ENCODE measurements at regions not wholly inside any gene's neighbourhood (a gene's known extent, or its start where the extent isn't known, plus 50 kb on each side); places are given as distances from the start of the nearest gene placed in this dataset.

DNA sequence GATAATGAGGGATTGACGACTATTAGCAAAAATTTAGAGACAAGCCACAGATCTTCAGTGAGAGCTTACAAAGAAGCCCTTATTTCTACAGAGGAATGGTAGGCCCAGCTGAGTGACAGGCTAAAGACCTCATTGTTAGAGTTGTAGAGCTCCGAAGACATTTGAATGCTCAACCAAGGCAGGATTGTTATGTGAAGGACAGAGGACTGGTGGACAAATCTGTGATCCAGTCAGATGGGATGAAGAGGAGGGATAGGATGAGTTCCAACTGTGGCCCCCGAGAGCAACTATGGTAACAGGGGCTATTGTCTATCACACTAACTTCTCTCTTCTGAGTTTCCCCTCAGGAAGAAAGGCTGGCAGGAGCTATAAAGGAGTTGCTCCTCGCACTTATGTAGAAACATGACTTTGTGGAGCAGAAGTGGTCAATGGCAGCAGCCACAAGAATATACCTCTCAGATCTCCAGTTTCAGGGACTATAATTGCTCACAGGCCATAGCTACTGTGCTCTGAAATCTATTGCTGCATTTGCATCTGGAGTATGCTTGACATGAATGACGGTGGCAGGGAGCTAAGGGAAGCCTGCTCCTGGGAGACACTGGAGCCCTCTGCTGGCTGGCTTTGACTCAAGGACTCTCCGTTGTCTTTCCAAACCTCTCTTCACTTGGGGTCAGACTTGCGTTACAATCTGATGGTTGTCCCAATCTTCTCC is 50.3 kb upstream of the GREB1L start:
- intact Hi-C loops (cut with micrococcal nuclease) = no loop called here
- no peaks in the 10 kb centered on the region for H3K4me1 Mint-ChIP-seq (ENCODE audit: low read depth)
- no peak for DNase-seq (ENCODE audit: low spot score)
- no peaks in the 10 kb centered on the region for H3K36me3 Mint-ChIP-seq (ENCODE audit: low read depth)
- H3K9me3 Mint-ChIP-seq = no peaks in the 10 kb centered on the region
- no peak overlapping the region for H3K4me3 Mint-ChIP-seq
- no peak overlapping the region for H3K27ac Mint-ChIP-seq
- peaks cover 2% of the 10 kb centered on the region for H3K27me3 Mint-ChIP-seq (ENCODE audit: insufficient read depth)
